HG02973 (cell line): ENCODE measurements at regions not wholly inside any gene's neighbourhood (a gene's known extent, or its start where the extent isn't known, plus 50 kb on each side); places are given as distances from the start of the nearest gene placed in this dataset.

Experiments
- ATAC-seq: cut with Tn5 transposase; IDR thresholded peaks from one replicate; pipeline ENCODE4 v1.9.1; 2021; ENCODE audit warnings: moderate library complexity; ENCODE audit not compliant: unreplicated experiment

- ATAC-seq = peak; percentile 88
Observed at GRCh38 chr6:20023549-20024315, 186.6 kb downstream of the ID4 start.

- peak; percentile 9 for ATAC-seq
Observed at GRCh38 chr6:20024316-20024673, 187.1 kb downstream of the ID4 start.

- ATAC-seq = no peak
Observed at GRCh38 chr6:20024978-20025377, 187.3 kb downstream of the MBOAT1 start.

- ATAC-seq = no peak
Observed at GRCh38 chr6:20025681-20026080, 186.6 kb downstream of the MBOAT1 start.

- ATAC-seq = no peak
Observed at GRCh38 chr6:20028143-20028542, 184.1 kb downstream of the MBOAT1 start.

- no peak for ATAC-seq
Observed at GRCh38 chr6:20028562-20028961, 183.7 kb downstream of the MBOAT1 start.

- no peak for ATAC-seq
Observed at GRCh38 chr6:20029979-20030378, 182.3 kb downstream of the MBOAT1 start.

GRCh38 chr6:20031342-20031741 is 180.9 kb downstream of the MBOAT1 start:
- no peak for ATAC-seq

GRCh38 chr6:20033697-20034407 is 178.4 kb downstream of the MBOAT1 start:
- ATAC-seq = no peak

GRCh38 chr6:20034408-20034769 is 177.9 kb downstream of the MBOAT1 start:
- no peak for ATAC-seq

GRCh38 chr6:20036141-20036677 is 176.1 kb downstream of the MBOAT1 start:
- ATAC-seq = no peak

GRCh38 chr6:20038410-20039204 is 173.7 kb downstream of the MBOAT1 start:
- no peak for ATAC-seq

- no peak for ATAC-seq
Observed at GRCh38 chr6:20044883-20045282, 167.4 kb downstream of the MBOAT1 start.
